ENCODE measurements at regions not wholly inside any gene's neighbourhood (a gene's known extent, or its start where the extent isn't known, plus 50 kb on each side); places are given as distances from the start of the nearest gene placed in this dataset.

DNA sequence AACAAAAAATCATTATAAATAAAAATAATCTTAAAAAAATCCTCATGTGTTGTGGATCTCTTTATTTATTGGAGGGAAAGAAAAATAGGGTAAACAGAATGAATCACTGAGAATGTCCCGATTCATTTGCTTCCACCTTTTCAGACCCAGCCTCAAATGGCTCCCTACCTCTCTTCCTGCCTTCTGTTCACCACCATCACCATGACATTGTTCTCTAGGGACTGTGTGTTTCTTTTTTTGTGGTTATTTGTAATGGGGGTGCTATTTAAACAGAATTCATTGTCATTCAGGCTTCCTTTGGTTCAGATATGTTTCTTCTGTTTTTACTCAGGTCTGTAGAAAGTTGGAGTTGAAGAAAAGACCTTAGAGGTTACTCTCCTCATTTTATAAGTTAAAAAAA lies 198.2 kb downstream of the KIF4B start:
- Histone ChIP-seq H3F3A (ENCODE audit: insufficient read depth) (no peaks in the 10 kb centered on the region), H3K79me2 (ENCODE audit: insufficient read depth, low read length) (no peaks in the 10 kb centered on the region), H2AFZ (ENCODE audit: low read depth, low read length, severe bottlenecking) (no peak overlapping the region), H3K27me3 (ENCODE audit: low read length) (no peaks in the 10 kb centered on the region), H3K9me2 (replicated peaks; ENCODE audit: insufficient read depth, low read length) (no peaks in the 10 kb centered on the region), H3K4me2 (ENCODE audit: low read depth, low read length, poor library complexity, severe bottlenecking) (no peak overlapping the region), H3K9ac (ENCODE audit: low read length) (no peak overlapping the region), H4K20me1 (ENCODE audit: low read depth, low read length) (no peaks in the 10 kb centered on the region), H3K36me3 (ENCODE audit: low read length) (no peaks in the 10 kb centered on the region), H3K4me3 (ENCODE audit: insufficient read depth, low read length, poor library complexity, severe bottlenecking) (no peak overlapping the region), H3K27ac (ENCODE audit: low read depth, low read length) (no peak overlapping the region), H3K9me3 (ENCODE audit: insufficient read depth, low read length) (no peaks in the 10 kb centered on the region)
- TF ChIP-seq, protein P1, sequence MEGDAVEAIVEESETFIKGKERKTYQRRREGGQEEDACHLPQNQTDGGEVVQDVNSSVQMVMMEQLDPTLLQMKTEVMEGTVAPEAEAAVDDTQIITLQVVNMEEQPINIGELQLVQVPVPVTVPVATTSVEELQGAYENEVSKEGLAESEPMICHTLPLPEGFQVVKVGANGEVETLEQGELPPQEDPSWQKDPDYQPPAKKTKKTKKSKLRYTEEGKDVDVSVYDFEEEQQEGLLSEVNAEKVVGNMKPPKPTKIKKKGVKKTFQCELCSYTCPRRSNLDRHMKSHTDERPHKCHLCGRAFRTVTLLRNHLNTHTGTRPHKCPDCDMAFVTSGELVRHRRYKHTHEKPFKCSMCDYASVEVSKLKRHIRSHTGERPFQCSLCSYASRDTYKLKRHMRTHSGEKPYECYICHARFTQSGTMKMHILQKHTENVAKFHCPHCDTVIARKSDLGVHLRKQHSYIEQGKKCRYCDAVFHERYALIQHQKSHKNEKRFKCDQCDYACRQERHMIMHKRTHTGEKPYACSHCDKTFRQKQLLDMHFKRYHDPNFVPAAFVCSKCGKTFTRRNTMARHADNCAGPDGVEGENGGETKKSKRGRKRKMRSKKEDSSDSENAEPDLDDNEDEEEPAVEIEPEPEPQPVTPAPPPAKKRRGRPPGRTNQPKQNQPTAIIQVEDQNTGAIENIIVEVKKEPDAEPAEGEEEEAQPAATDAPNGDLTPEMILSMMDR (IDR thresholded peaks at IDR 0.05; ENCODE audit: insufficient read depth, low read length, poor library complexity, severe bottlenecking) = no peak
- no peak for TF ChIP-seq EZH2phosphoT487 (conservative IDR thresholded peaks at IDR 0.05; ENCODE audit: low read length)

DNA sequence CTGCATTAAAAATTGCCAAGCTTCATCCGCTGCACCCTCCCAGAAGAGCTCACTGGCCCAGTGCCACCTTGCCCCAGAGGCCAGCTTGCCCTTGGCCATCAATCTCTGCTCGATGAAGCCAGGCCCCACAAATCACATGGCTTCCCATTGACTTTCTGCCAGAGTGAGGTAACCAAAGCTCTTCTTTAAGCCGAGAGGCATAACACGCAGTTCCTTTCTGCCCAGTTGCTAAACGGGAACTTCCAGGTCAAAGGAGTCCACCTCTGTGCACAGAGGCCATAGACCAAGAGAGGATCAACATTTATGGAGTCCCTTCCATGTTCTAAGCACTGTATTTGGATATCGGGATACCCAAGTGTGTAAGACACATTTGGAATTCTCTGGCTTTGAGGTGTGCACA lies 208.8 kb downstream of the KIF4B start:
- Histone ChIP-seq H3K79me2 (ENCODE audit: insufficient read depth, low read length) (no peaks in the 10 kb centered on the region), H3K27me3 (ENCODE audit: low read length) (no peaks in the 10 kb centered on the region), H3K4me3 (ENCODE audit: insufficient read depth, low read length, poor library complexity, severe bottlenecking) (no peak overlapping the region), H4K20me1 (ENCODE audit: low read depth, low read length) (no peaks in the 10 kb centered on the region), H3F3A (ENCODE audit: insufficient read depth) (no peaks in the 10 kb centered on the region), H3K9me3 (ENCODE audit: insufficient read depth, low read length) (no peaks in the 10 kb centered on the region), H3K9me2 (replicated peaks; ENCODE audit: insufficient read depth, low read length) (no peaks in the 10 kb centered on the region), H3K36me3 (ENCODE audit: low read length) (no peaks in the 10 kb centered on the region), H3K9ac (ENCODE audit: low read length) (no peak overlapping the region), H2AFZ (ENCODE audit: low read depth, low read length, severe bottlenecking) (no peak overlapping the region), H3K4me2 (ENCODE audit: low read depth, low read length, poor library complexity, severe bottlenecking) (no peak overlapping the region), H3K27ac (ENCODE audit: low read depth, low read length) (no peak overlapping the region)
- TF ChIP-seq EZH2phosphoT487 (conservative IDR thresholded peaks at IDR 0.05; ENCODE audit: low read length) = no peak
- TF ChIP-seq, protein P1 (IDR thresholded peaks at IDR 0.05; ENCODE audit: insufficient read depth, low read length, poor library complexity, severe bottlenecking) = no peak

DNA sequence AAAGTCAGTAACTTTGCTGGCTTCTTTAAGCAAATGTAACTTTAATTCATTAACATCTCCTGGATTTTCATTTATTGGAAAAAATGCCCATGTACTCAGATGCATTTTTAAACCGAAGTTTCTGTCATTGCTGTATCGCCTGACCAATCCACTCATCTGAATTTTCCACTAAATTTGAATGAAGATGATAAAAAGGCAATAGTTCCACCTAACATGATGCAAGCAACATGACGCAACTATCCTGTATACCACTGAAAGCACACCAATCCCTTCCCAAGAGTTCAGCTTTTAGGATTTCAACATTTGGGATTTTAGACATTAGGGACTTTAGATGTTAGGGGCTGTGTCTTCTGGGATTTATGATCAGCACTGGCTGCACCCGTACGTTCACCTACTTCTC lies 215.6 kb downstream of the KIF4B start:
- H3K9me3 ChIP-seq (ENCODE audit: insufficient read depth, low read length) = no peaks in the 10 kb centered on the region
- H3F3A ChIP-seq (ENCODE audit: insufficient read depth) = no peaks in the 10 kb centered on the region
- no peak for TF ChIP-seq EZH2phosphoT487 (conservative IDR thresholded peaks at IDR 0.05; ENCODE audit: low read length)
- TF ChIP-seq, protein P1 (IDR thresholded peaks at IDR 0.05; ENCODE audit: insufficient read depth, low read length, poor library complexity, severe bottlenecking) = no peak
- no peak overlapping the region for H3K4me2 ChIP-seq (ENCODE audit: low read depth, low read length, poor library complexity, severe bottlenecking)
- no peaks in the 10 kb centered on the region for H3K27me3 ChIP-seq (ENCODE audit: low read length)
- H2AFZ ChIP-seq (ENCODE audit: low read depth, low read length, severe bottlenecking) = no peak overlapping the region
- no peaks in the 10 kb centered on the region for H3K36me3 ChIP-seq (ENCODE audit: low read length)
- H4K20me1 ChIP-seq (ENCODE audit: low read depth, low read length) = no peaks in the 10 kb centered on the region
- H3K4me3 ChIP-seq (ENCODE audit: insufficient read depth, low read length, poor library complexity, severe bottlenecking) = no peak overlapping the region
- no peaks in the 10 kb centered on the region for H3K79me2 ChIP-seq (ENCODE audit: insufficient read depth, low read length)
- H3K9me2 ChIP-seq (replicated peaks; ENCODE audit: insufficient read depth, low read length) = no peaks in the 10 kb centered on the region
- no peak overlapping the region for H3K9ac ChIP-seq (ENCODE audit: low read length)
- no peak overlapping the region for H3K27ac ChIP-seq (ENCODE audit: low read depth, low read length)
